ENCODE measurements at regions not wholly inside any gene's neighbourhood (a gene's known extent, or its start where the extent isn't known, plus 50 kb on each side); places are given as distances from the start of the nearest gene placed in this dataset.

DNA sequence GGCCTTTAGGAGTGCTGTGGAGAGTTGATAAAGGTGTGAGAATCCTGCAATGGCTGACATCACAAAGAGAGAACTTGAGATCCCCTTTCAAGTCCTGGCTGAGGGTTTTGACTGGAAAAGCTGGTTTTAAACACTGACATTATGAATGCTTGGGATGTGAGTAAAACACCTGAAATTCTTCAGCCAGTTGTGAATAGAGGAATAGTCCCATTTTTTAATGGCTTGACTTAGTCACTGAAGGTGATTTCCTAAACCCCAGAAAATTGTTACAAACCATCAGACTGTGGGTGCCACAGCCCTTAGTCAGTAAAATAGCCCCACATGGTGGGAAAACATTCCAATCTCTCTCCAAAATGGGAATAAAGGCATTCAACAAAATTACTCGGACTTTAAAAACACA lies 107.7 kb upstream of the LMO4 start:
- Mint-ChIP-seq H3K27ac (no peak overlapping the region), H3K9me3 (peaks cover 13% of the 10 kb centered on the region), H3K27me3 (ENCODE audit: low read depth) (no peaks in the 10 kb centered on the region), H3K4me1 (peaks cover 2% of the 10 kb centered on the region), H3K36me3 (no peaks in the 10 kb centered on the region), H3K4me3 (no peak overlapping the region)
- no peak for DNase-seq (ENCODE audit: low spot score in 2 of 2, unreplicated experiment in 2 of 2)
- TF ChIP-seq, protein P1, sequence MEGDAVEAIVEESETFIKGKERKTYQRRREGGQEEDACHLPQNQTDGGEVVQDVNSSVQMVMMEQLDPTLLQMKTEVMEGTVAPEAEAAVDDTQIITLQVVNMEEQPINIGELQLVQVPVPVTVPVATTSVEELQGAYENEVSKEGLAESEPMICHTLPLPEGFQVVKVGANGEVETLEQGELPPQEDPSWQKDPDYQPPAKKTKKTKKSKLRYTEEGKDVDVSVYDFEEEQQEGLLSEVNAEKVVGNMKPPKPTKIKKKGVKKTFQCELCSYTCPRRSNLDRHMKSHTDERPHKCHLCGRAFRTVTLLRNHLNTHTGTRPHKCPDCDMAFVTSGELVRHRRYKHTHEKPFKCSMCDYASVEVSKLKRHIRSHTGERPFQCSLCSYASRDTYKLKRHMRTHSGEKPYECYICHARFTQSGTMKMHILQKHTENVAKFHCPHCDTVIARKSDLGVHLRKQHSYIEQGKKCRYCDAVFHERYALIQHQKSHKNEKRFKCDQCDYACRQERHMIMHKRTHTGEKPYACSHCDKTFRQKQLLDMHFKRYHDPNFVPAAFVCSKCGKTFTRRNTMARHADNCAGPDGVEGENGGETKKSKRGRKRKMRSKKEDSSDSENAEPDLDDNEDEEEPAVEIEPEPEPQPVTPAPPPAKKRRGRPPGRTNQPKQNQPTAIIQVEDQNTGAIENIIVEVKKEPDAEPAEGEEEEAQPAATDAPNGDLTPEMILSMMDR (IDR thresholded peaks at IDR 0.05; ENCODE audit: unreplicated experiment) = no peak

DNA sequence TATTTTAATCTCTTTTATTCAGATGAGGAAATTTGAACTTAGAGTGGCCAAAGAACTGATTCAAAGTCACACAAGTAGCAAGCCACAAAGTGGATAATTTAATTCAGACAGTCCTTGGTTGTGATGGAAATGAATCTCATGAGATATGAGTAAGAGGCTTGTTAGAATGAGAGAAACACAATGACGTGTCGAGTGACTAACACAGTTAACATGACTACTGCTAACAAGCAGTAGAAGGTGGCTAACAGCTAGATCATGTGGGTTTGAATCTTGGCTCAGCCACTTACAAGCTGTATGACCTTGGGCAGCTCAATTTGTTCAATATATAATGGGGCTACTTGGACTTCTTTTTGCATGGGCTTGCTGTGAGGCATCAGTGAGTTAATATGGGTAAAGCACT lies 104.5 kb upstream of the LMO4 start:
- TF ChIP-seq, protein P1 (IDR thresholded peaks at IDR 0.05; ENCODE audit: unreplicated experiment) = no peak
- Mint-ChIP-seq H3K4me3 (no peak overlapping the region), H3K4me1 (peaks cover 11% of the 10 kb centered on the region), H3K27ac (no peak overlapping the region), H3K27me3 (ENCODE audit: low read depth) (no peaks in the 10 kb centered on the region), H3K9me3 (peaks cover 10% of the 10 kb centered on the region), H3K36me3 (no peaks in the 10 kb centered on the region)
- DNase-seq (ENCODE audit: low spot score in 2 of 2, unreplicated experiment in 2 of 2) = no peak

- Mint-ChIP-seq H3K4me3 (no peak overlapping the region), H3K27ac (no peak overlapping the region), H3K27me3 (ENCODE audit: low read depth) (no peaks in the 10 kb centered on the region), H3K4me1 (peaks cover 11% of the 10 kb centered on the region), H3K36me3 (no peaks in the 10 kb centered on the region), H3K9me3 (peaks cover 10% of the 10 kb centered on the region)
- no peak for DNase-seq (ENCODE audit: low spot score in 2 of 2, unreplicated experiment in 2 of 2)
- TF ChIP-seq, protein P1 (IDR thresholded peaks at IDR 0.05; ENCODE audit: unreplicated experiment) = no peak
These were observed 103.5 kb upstream of the LMO4 start for GRCh38 chr1:87225171-87225570.

GRCh38 chr1:87226341-87226760 lies 102.3 kb upstream of the LMO4 start:
- peak in 1 of 2 experiments; percentile 68 for DNase-seq (ENCODE audit: low spot score in 2 of 2, unreplicated experiment in 2 of 2)
- no peaks in the 10 kb centered on the region for H3K36me3 Mint-ChIP-seq
- H3K4me3 Mint-ChIP-seq = peak overlapping the region; percentile 1
- TF ChIP-seq, protein P1 (IDR thresholded peaks at IDR 0.05; ENCODE audit: unreplicated experiment) = no peak
- H3K27ac Mint-ChIP-seq = peak overlapping the region; percentile 66
- H3K4me1 Mint-ChIP-seq = peaks cover 11% of the 10 kb centered on the region
- peaks cover 10% of the 10 kb centered on the region for H3K9me3 Mint-ChIP-seq
- H3K27me3 Mint-ChIP-seq (ENCODE audit: low read depth) = no peaks in the 10 kb centered on the region

GRCh38 chr1:87227651-87228050 lies 101.0 kb upstream of the LMO4 start:
- no peak for DNase-seq (ENCODE audit: low spot score in 2 of 2, unreplicated experiment in 2 of 2)

More at GRCh38 chr1:87227651-87228050, 101.0 kb upstream of the LMO4 start:
- TF ChIP-seq, protein P1 (IDR thresholded peaks at IDR 0.05; ENCODE audit: unreplicated experiment) = no peak
- H3K9me3 Mint-ChIP-seq = peaks cover 10% of the 10 kb centered on the region
- H3K4me1 Mint-ChIP-seq = peaks cover 11% of the 10 kb centered on the region
- H3K36me3 Mint-ChIP-seq = no peaks in the 10 kb centered on the region
- no peak overlapping the region for H3K4me3 Mint-ChIP-seq
- no peak overlapping the region for H3K27ac Mint-ChIP-seq
- no peaks in the 10 kb centered on the region for H3K27me3 Mint-ChIP-seq (ENCODE audit: low read depth)

Data from mesothelial cell of epicardium (in vitro differentiated cells).